ENCODE measurements at regions not wholly inside any gene's neighbourhood (a gene's known extent, or its start where the extent isn't known, plus 50 kb on each side); places are given as distances from the start of the nearest gene placed in this dataset.

DNA sequence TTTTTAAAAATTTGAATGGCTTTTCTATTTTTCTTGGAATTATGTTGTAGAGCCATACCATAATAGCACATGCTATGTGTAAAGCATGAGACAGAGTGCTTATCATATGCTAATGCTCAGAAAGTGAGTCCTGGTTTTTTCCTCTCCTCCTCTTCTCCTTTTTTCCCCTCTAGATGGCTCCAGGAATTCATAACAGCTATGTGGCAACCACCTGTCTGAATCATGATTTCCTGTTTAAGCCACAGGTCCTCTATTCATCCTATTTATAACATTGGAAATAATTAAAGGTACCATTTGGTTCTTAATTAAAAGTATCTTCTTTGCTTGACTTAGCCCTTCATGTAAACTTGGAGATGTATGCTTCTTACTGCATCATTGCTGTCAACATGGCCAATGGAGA is 260.0 kb upstream of the MAP3K7 start:
- H3K27me3 ChIP-seq = no peaks in the 10 kb centered on the region
- intact Hi-C loops (cut with DNase I) = no loop called here
- no peaks in the 10 kb centered on the region for H3K4me1 ChIP-seq
- H3K4me3 ChIP-seq = no peak overlapping the region
- no peak for TF ChIP-seq POLR2A (IDR thresholded peaks at IDR 0.05)
- TF ChIP-seq, protein P1, sequence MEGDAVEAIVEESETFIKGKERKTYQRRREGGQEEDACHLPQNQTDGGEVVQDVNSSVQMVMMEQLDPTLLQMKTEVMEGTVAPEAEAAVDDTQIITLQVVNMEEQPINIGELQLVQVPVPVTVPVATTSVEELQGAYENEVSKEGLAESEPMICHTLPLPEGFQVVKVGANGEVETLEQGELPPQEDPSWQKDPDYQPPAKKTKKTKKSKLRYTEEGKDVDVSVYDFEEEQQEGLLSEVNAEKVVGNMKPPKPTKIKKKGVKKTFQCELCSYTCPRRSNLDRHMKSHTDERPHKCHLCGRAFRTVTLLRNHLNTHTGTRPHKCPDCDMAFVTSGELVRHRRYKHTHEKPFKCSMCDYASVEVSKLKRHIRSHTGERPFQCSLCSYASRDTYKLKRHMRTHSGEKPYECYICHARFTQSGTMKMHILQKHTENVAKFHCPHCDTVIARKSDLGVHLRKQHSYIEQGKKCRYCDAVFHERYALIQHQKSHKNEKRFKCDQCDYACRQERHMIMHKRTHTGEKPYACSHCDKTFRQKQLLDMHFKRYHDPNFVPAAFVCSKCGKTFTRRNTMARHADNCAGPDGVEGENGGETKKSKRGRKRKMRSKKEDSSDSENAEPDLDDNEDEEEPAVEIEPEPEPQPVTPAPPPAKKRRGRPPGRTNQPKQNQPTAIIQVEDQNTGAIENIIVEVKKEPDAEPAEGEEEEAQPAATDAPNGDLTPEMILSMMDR (IDR thresholded peaks at IDR 0.05) = no peak
- H3K27ac ChIP-seq = no peak overlapping the region
- no peaks in the 10 kb centered on the region for H3K9me3 ChIP-seq
- DNase-seq (no peak), ATAC-seq (no peak)
- H3K36me3 ChIP-seq = no peaks in the 10 kb centered on the region

DNA sequence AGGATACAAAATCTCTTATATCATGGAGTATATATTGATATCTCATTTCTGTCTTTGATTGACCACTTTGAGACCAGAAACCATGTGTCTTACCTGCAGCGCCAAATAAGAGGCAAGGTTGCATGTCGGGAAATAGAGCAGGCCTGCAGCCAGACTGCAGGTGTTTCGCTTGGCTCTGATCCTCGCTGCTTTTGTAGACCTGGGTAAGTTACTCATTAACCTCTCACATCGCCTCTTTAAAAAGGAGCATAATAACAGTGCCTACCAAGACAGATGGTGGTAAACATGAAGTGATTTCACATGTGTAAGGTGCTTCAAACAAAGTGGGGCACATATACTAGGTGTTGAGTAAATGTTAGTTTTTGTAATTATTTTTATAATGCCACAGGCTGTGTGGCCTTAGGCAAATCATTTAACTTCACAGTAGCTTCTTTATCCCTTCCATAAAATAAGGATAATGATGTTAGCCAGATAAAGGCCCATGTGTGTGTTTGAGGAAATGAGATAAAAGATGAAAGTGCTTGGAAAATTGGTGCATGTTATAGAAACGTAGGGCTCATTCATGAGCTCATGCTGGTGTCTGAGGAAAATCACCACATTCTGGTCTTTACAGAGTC is 248.8 kb upstream of the MAP3K7 start:
- H3K4me3 ChIP-seq = no peak overlapping the region
- no peak for TF ChIP-seq POLR2A (IDR thresholded peaks at IDR 0.05)
- TF ChIP-seq, protein P1 (IDR thresholded peaks at IDR 0.05) = no peak
- ATAC-seq (no peak), DNase-seq (no peak)
- peaks cover 0 to 4% (median 0%) of the 10 kb centered on the region in 9 donors for H3K27me3 ChIP-seq
- 84 to 90% (median 87%) methylated on average over 6 of the region's 6 CpGs for WGBS, 4 donors
- H3K27ac ChIP-seq = no peak overlapping the region
- no peaks in the 10 kb centered on the region for H3K9me3 ChIP-seq
- no peaks in the 10 kb centered on the region for H3K36me3 ChIP-seq
- intact Hi-C loops (cut with DNase I) = no loop called here
- no peaks in the 10 kb centered on the region for H3K4me1 ChIP-seq

- H3K9me3 ChIP-seq = peaks cover 0 to 2% (median 0%) of the 10 kb centered on the region in 12 donors
Measured at GRCh38 chr6:90829311-90829710, 242.4 kb upstream of the MAP3K7 start.

DNA sequence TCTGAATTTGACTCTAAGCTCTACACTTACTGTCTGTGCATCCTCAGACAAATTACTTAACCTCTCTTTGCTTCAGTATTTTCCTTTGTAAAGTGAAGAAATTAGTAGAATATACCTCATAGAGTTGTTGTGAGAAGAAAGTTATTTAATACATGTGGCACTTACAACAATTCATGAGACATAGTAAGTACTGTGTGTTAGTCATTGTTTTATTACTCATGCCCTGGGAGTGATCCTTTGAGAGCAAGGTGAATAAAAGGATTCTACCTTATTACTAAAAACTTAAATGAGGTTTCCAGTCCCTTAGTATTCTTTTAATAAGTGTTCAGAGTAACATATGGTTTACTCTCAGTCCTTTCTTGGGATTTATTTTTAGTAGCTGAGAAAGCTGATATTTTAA is 233.6 kb upstream of the MAP3K7 start:
- TF ChIP-seq, protein P1 (IDR thresholded peaks at IDR 0.05) = no peak
- no peak for TF ChIP-seq POLR2A (IDR thresholded peaks at IDR 0.05)
- H3K4me3 ChIP-seq = no peak overlapping the region
- no peak for ATAC-seq
- H3K36me3 ChIP-seq = no peaks in the 10 kb centered on the region
- intact Hi-C loops (cut with DNase I) = no loop called here
- no peak for DNase-seq
- H3K4me1 ChIP-seq = no peaks in the 10 kb centered on the region
- no peak overlapping the region for H3K27ac ChIP-seq
- no peaks in the 10 kb centered on the region for H3K27me3 ChIP-seq
- peaks cover 0 to 8% (median 0%) of the 10 kb centered on the region in 12 donors for H3K9me3 ChIP-seq

More at GRCh38 chr6:90829311-90829710, 242.4 kb upstream of the MAP3K7 start:
- WGBS, 4 donors = 60 to 76% (median 69%) methylated on average over 2 of the region's 2 CpGs
- Histone ChIP-seq H3K27ac (no peak overlapping the region), H3K36me3 (no peaks in the 10 kb centered on the region), H3K27me3 (peaks cover 0 to 4% (median 0%) of the 10 kb centered on the region in 9 donors), H3K4me1 (no peaks in the 10 kb centered on the region), H3K4me3 (no peak overlapping the region)
- DNase-seq = no peak
- no peak for TF ChIP-seq POLR2A (IDR thresholded peaks at IDR 0.05)
- TF ChIP-seq, protein P1 (IDR thresholded peaks at IDR 0.05) = no peak
- intact Hi-C loops (cut with DNase I) = no loop called here
- no peak for ATAC-seq
